H1 (cell line): ENCODE measurements at regions not wholly inside any gene's neighbourhood (a gene's known extent, or its start where the extent isn't known, plus 50 kb on each side); places are given as distances from the start of the nearest gene placed in this dataset.

Source experiments
- CTCF ChIA-PET: fragments of 300-600 bp; sonication (Branson Sonifier 250); formaldehyde crosslinking; loops from one replicate; lab custom pipeline; 2021; ENCODE audit not compliant: partially characterized antibody; lab: Charles Lee
- POLR2A ChIA-PET: fragments of 300-600 bp; sonication (Branson Sonifier 250); formaldehyde crosslinking; loops from one replicate; lab custom pipeline; 2021; ENCODE audit warnings: inconsistent platforms; ENCODE audit not compliant: partially characterized antibody; lab: Charles Lee
- DNase-seq, 2 experiments: peaks; one replicate each; pipeline versions ENCODE4 v3.0.0 to v3.0.0-alpha.2; 2010 to 2022; ENCODE audit warnings: low spot score in 2 of 2, low read depth in 1 of 2, mixed read lengths in 1 of 2
- FAIRE-seq: peaks from 2 replicates; lab custom pipeline; 2011; peaks lifted over from hg19 to GRCh38; lab: Jason Lieb, UNC
- H2AFZ ChIP-seq: 2 replicates; pipeline ENCODE4 v1.8.1; 2012; ENCODE audit warnings: low read length, inconsistent platforms
- H2AK5ac ChIP-seq: 2 replicates; pipeline ENCODE4 v1.6.1; 2013; ENCODE audit warnings: low read depth, low read length
- H2BK120ac ChIP-seq: replicated peaks from 2 replicates; pipeline ENCODE3; 2013; ENCODE audit warnings: low read depth, low read length, inconsistent platforms
- H2BK12ac ChIP-seq: 2 replicates; pipeline ENCODE4 v1.6.1; 2013; ENCODE audit warnings: low read depth, low read length
- H2BK15ac ChIP-seq: 2 replicates; pipeline ENCODE4 v1.6.1; 2013; ENCODE audit warnings: low read length
- H2BK20ac ChIP-seq: 2 replicates; pipeline ENCODE4 v1.6.1; 2013; ENCODE audit warnings: low read length
- H2BK5ac ChIP-seq: 2 replicates; pipeline ENCODE4 v1.6.1; 2013; ENCODE audit warnings: low read depth, low read length
- H3K14ac ChIP-seq: 2 replicates; pipeline ENCODE4 v1.6.1; 2013; ENCODE audit warnings: inconsistent platforms; ENCODE audit not compliant: insufficient read length
- H3K18ac ChIP-seq: 2 replicates; pipeline ENCODE4 v1.6.1; 2013; ENCODE audit warnings: low read length; ENCODE audit errors: extremely low read depth
- H3K23ac ChIP-seq: 2 replicates; pipeline ENCODE4 v1.6.1; 2013; ENCODE audit warnings: inconsistent platforms; ENCODE audit not compliant: insufficient read length
- H3K23me2 ChIP-seq: 2 replicates; pipeline ENCODE4 v1.6.1; 2013; ENCODE audit warnings: low read depth, low read length
- H3K27ac ChIP-seq: 2 replicates; pipeline ENCODE4 v1.6.1; 2011; ENCODE audit warnings: low read depth, low read length, inconsistent platforms
- H3K27me3 ChIP-seq, 4 experiments: replicated peaks in 1 of 4; 1 replicate in 1 of 4; 2 replicates in 3 of 4; pipeline versions ENCODE4 v1.6.1 to v1.8.1; 2011 to 2013; ENCODE audit warnings: low read length in 3 of 4, mild to moderate bottlenecking in 3 of 4, inconsistent platforms in 2 of 4, mixed read lengths in 2 of 4, moderate library complexity in 1 of 4; ENCODE audit not compliant: control insufficient read depth in 3 of 4, insufficient read depth in 3 of 4; ENCODE audit errors: extremely low read depth in 1 of 4
- H3K36me3 ChIP-seq, 4 experiments: 2 replicates each; pipeline versions ENCODE4 v1.6.1 to v1.8.1; 2011 to 2013; ENCODE audit warnings: mild to moderate bottlenecking in 4 of 4, low read length in 3 of 4, moderate library complexity in 2 of 4, control low read depth in 1 of 4, inconsistent platforms in 1 of 4; ENCODE audit not compliant: insufficient read depth in 4 of 4, control insufficient read depth in 2 of 4
- H3K4ac ChIP-seq: replicated peaks from 2 replicates; pipeline ENCODE3; 2013; ENCODE audit warnings: low read length, low read depth, mixed read lengths, inconsistent platforms; ENCODE audit not compliant: insufficient read length
- H3K4me1 ChIP-seq, 4 experiments: replicated peaks in 1 of 4; 1 replicate in 1 of 4; 2 replicates in 3 of 4; pipeline versions ENCODE4 v1.6.1 to v1.8.1; 2011 to 2013; ENCODE audit warnings: low read length in 3 of 4, inconsistent platforms in 2 of 4, mixed read lengths in 1 of 4; ENCODE audit not compliant: insufficient read depth in 4 of 4, control insufficient read depth in 3 of 4
- H3K4me2 ChIP-seq, 2 experiments: 2 replicates each; pipeline versions ENCODE4 v1.6.1 to v1.8.1; 2011 to 2013; ENCODE audit warnings: low read depth in 2 of 2, low read length in 2 of 2, control low read depth in 1 of 2, inconsistent platforms in 1 of 2, mild to moderate bottlenecking in 1 of 2; ENCODE audit not compliant: insufficient read depth in 1 of 2
- H3K4me3 ChIP-seq, 4 experiments: fragments of 200-600, 300-600 bp in 1 of 4; sonication (generic), shearing (Covaris generic), sonication (Bioruptor Twin) in 1 of 4; 2 replicates each; pipeline versions ENCODE4 v1.5.1 to v1.8.1; 2011 to 2016; ENCODE audit warnings: low read length in 4 of 4, low read depth in 3 of 4, control low read depth in 2 of 4, inconsistent platforms in 2 of 4, mild to moderate bottlenecking in 2 of 4, mixed read lengths in 1 of 4, moderate library complexity in 1 of 4; ENCODE audit not compliant: insufficient read depth in 2 of 4; ENCODE audit errors: extremely low read depth in 1 of 4
- H3K56ac ChIP-seq: replicated peaks from 2 replicates; pipeline ENCODE3; 2013; ENCODE audit warnings: low read depth, mild to moderate bottlenecking, mixed read lengths, low read length, inconsistent platforms; ENCODE audit not compliant: insufficient read length
- H3K79me1 ChIP-seq: 2 replicates; pipeline ENCODE4 v1.6.1; 2013; ENCODE audit warnings: low read depth, low read length, control low read depth
- H3K79me2 ChIP-seq, 2 experiments: 2 replicates each; pipeline versions ENCODE4 v1.6.1 to v1.8.1; 2012 to 2013; ENCODE audit warnings: low read length in 2 of 2, mild to moderate bottlenecking in 2 of 2, inconsistent platforms in 1 of 2; ENCODE audit not compliant: insufficient read depth in 2 of 2, control insufficient read depth in 1 of 2
- H3K9ac ChIP-seq, 4 experiments: replicated peaks in 1 of 4; 1 replicate in 1 of 4; 2 replicates in 3 of 4; pipeline versions ENCODE4 v1.6.1 to v1.8.1; 2011 to 2013; ENCODE audit warnings: low read depth in 3 of 4, low read length in 3 of 4, control low read depth in 2 of 4, mild to moderate bottlenecking in 2 of 4, moderate library complexity in 2 of 4, inconsistent platforms in 1 of 4; ENCODE audit errors: extremely low read depth in 1 of 4
- H3K9me3 ChIP-seq, 2 experiments: 2 replicates each; pipeline versions ENCODE4 v1.6.1 to v1.8.1; 2012 to 2013; ENCODE audit warnings: mild to moderate bottlenecking in 2 of 2, moderate library complexity in 2 of 2, control low read depth in 1 of 2, inconsistent platforms in 1 of 2, low read depth in 1 of 2, low read length in 1 of 2, mixed read lengths in 1 of 2; ENCODE audit not compliant: insufficient read depth in 2 of 2
- H4K20me1 ChIP-seq, 2 experiments: replicated peaks in 1 of 2; 2 replicates each; pipeline versions ENCODE3 to v1.8.1; 2011 to 2013; ENCODE audit warnings: inconsistent platforms in 2 of 2, low read length in 2 of 2, mild to moderate bottlenecking in 1 of 2; ENCODE audit not compliant: insufficient read depth in 2 of 2, control insufficient read depth in 1 of 2
- H4K5ac ChIP-seq: 2 replicates; pipeline ENCODE4 v1.6.1; 2013; ENCODE audit warnings: low read length, low read depth, mixed read lengths, inconsistent platforms; ENCODE audit not compliant: insufficient read length
- H4K8ac ChIP-seq: 2 replicates; pipeline ENCODE4 v1.8.0; 2013; ENCODE audit warnings: mild to moderate bottlenecking, moderate library complexity, low read length, inconsistent platforms; ENCODE audit not compliant: insufficient read depth; ENCODE audit errors: extremely low read depth
- H4K91ac ChIP-seq: replicated peaks from 2 replicates; pipeline ENCODE3; 2013; ENCODE audit warnings: low read length, mixed read lengths, inconsistent platforms; ENCODE audit not compliant: insufficient read length
- CHD2 ChIP-seq: IDR thresholded peaks from 2 replicates; pipeline ENCODE4 v1.6.1; 2012; ENCODE audit warnings: low read length, improper control_type of control experiment
- EZH2 ChIP-seq: fragments of 200-600 bp; sonication (generic); IDR thresholded peaks from 2 replicates; pipeline ENCODE4 v1.7.1; 2012; ENCODE audit warnings: low read depth, mild to moderate bottlenecking, moderate library complexity, low read length, inconsistent platforms; ENCODE audit not compliant: severe bottlenecking
- MAX ChIP-seq: IDR thresholded peaks from 2 replicates; pipeline ENCODE4 v1.6.1; 2012; ENCODE audit warnings: inconsistent platforms
- POLR2A ChIP-seq, 2 experiments: IDR thresholded peaks; 1 replicate in 1 of 2; 2 replicates in 1 of 2; pipeline ENCODE4 v1.6.1; 2011; ENCODE audit warnings: low read depth in 2 of 2, low read length in 2 of 2, mild to moderate bottlenecking in 2 of 2; ENCODE audit errors: control extremely low read depth in 1 of 2
- RBBP5 ChIP-seq: IDR thresholded peaks from 2 replicates; pipeline ENCODE4 v1.7.1; 2012; ENCODE audit warnings: low read depth, mild to moderate bottlenecking, inconsistent platforms, low read length, moderate library complexity, borderline replicate concordance
- RNF2 ChIP-seq: fragments of 200-900, 300-1000 bp; sonication (generic); IDR thresholded peaks from 2 replicates; pipeline ENCODE4 v1.7.1; 2016; ENCODE audit warnings: borderline replicate concordance, low read depth, mild to moderate bottlenecking, antibody characterized with exemption, low read length; ENCODE audit not compliant: poor library complexity, severe bottlenecking; ENCODE audit errors: missing control alignments
- SAP30 ChIP-seq: fragments of 300-600 bp; sonication (generic); IDR thresholded peaks from 2 replicates; pipeline ENCODE4 v1.7.1; 2012; ENCODE audit warnings: low read length, moderate library complexity, mild to moderate bottlenecking, inconsistent platforms; ENCODE audit not compliant: insufficient read depth, insufficient replicate concordance
- TEAD4 ChIP-seq: IDR thresholded peaks from 2 replicates; pipeline ENCODE4 v1.6.1; 2012; ENCODE audit warnings: low read depth, low read length, inconsistent platforms, mixed read lengths
- WGBS, 2 experiments: shearing (Covaris generic) in 1 of 2; methylation state at CpG; one replicate each; pipeline versions ENCODE4 v1.1.6 to v1.1.7; 2013 to 2015; ENCODE audit warnings: low lambda C conversion rate in 2 of 2, mixed read lengths in 2 of 2, inconsistent platforms in 1 of 2, low coverage in 1 of 2, missing lambda C conversion rate in 1 of 2; ENCODE audit not compliant: insufficient replicate concordance in 2 of 2, insufficient coverage in 1 of 2, insufficient read length in 1 of 2; ENCODE audit errors: extremely low coverage in 1 of 2, missing lambda C conversion rate in 1 of 2; 5-methylcytosine and 5-hydroxymethylcytosine counted together

- Histone ChIP-seq H3K9me3 (peaks cover 0 to 5% of the 10 kb centered on the region in 2 experiments; a peak in 2 of 4 replicates), H2BK15ac (no peak overlapping the region), H3K4ac (no peak overlapping the region), H3K18ac (no peak overlapping the region), H4K91ac (no peak overlapping the region), H2BK20ac (no peak overlapping the region), H2BK5ac (no peak overlapping the region), H3K14ac (no peak overlapping the region), H3K4me3 (no peak overlapping the region), H2BK12ac (no peak overlapping the region), H3K4me2 (no peak overlapping the region), H3K56ac (no peak overlapping the region), H3K23me2 (no peaks in the 10 kb centered on the region), H2BK120ac (no peak overlapping the region), H4K5ac (no peak overlapping the region), H3K27ac (no peak overlapping the region), H4K8ac (no peak overlapping the region), H3K4me1 (no peaks in the 10 kb centered on the region), H4K20me1 (no peaks in the 10 kb centered on the region), H3K9ac (no peak overlapping the region), H3K23ac (no peak overlapping the region), H2AFZ (no peak overlapping the region), H3K36me3 (no peaks in the 10 kb centered on the region), H3K79me1 (no peaks in the 10 kb centered on the region), H3K27me3 (no peaks in the 10 kb centered on the region), H2AK5ac (no peak overlapping the region), H3K79me2 (no peaks in the 10 kb centered on the region)
- ChIA-PET CTCF (no interaction called here), POLR2A (no interaction called here)
- TF ChIP-seq RBBP5, result no peak
- no peak for TF ChIP-seq SAP30
- no peak for TF ChIP-seq RNF2
- no peak for TF ChIP-seq CHD2
- TF ChIP-seq TEAD4, result no peak
- no peak for TF ChIP-seq EZH2
- no peak for TF ChIP-seq MAX
- TF ChIP-seq POLR2A (IDR thresholded peaks at IDR 0.05; ENCODE audit: control extremely low read depth in 1 of 2, low read depth in 2 of 2, low read length in 2 of 2), result no peak
- no peak for FAIRE-seq
- WGBS, 2 experiments, result 85% methylated on average over 4 of the region's 4 CpGs; no CpG with 5 or more reads in 1 of the 2 experiments
- no peak for DNase-seq
These were observed 414.9 kb upstream of the SYT4 start for GRCh38 chr18:43692099-43692690.
